GM10248 (cell line): ENCODE measurements at regions not wholly inside any gene's neighbourhood (a gene's known extent, or its start where the extent isn't known, plus 50 kb on each side); places are given as distances from the start of the nearest gene placed in this dataset.
"Not testable (repeated sequence)": the region's sequence is repeated elsewhere in the genome, so short reads cannot be mapped to it uniquely, and the experiment has no call there.

Experiments used
- CTCF ChIA-PET: fragments of 300-600 bp; sonication (Branson Sonifier 250); formaldehyde crosslinking; extraction: SDS; loops from one replicate; lab custom pipeline; 2021; ENCODE audit warnings: antibody characterized with exemption; lab: Yijun Ruan, JAX
- POLR2A ChIA-PET: fragments of 350-650 bp; sonication (Branson Sonifier 250); formaldehyde crosslinking; extraction: SDS; loops from one replicate; lab custom pipeline; 2020; ENCODE audit warnings: antibody characterized with exemption; lab: Yijun Ruan, JAX
- DNase-seq: peaks from one replicate; pipeline ENCODE4 v3.0.0; 2012; ENCODE audit errors: extremely low spot score
- CTCF ChIP-seq: IDR thresholded peaks from 2 replicates; pipeline ENCODE4 v1.5.1; 2012; ENCODE audit warnings: mild to moderate bottlenecking, low read depth; ENCODE audit errors: extremely low read depth, missing control alignments, control extremely low read depth

DNA sequence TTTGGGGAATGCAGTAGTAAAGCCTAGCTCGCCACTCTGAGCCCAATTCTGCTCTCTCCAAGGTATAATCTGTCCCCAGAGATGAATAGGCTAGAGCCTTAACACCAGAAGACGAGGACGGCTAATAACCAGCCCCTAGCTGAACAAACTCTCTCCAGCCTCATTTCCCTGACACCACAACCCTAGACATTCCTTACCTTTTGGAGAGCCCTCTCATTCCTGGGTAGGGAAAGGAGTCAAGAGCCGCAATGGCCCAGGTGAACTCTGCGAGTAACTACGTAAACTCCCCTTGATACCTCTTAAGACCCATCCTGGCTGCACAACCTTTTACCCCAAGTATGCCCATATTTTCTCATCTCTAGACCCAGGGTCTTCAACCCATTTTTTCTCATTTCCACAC is 722.9 kb downstream of the BCL11A start:
- no peak for TF ChIP-seq CTCF
- no peak for DNase-seq
- ChIA-PET POLR2A (no interaction called here), CTCF (interaction anchor here (1.3 kb wide), 1 partner anchor 22 kb away, joined by 3 read pairs; no protein-coding TSS in a partner anchor)

GRCh38 chr2:59827677-59828076 is 725.8 kb downstream of the BCL11A start:
- TF ChIP-seq CTCF, result no peak
- DNase-seq, result no peak
- CTCF ChIA-PET, result no interaction called here
- POLR2A ChIA-PET, result no interaction called here

DNA sequence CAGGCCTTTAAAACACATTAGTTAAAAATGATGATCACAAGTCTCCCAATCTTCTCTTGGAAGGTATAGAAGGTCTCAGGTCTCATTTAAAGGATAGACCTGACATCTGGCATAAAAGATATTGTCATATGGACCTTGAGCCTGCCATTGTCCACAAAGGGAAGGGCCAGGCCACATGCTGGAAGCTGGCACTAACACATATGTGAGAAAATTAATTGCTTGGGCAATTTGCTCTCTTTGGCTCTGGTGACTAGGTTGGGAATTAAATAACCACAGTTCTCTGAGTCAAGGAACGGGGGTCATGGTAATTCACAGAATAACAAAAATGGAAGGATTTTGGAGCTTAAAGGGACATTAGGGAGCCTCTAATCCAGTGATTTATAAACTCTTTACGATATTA is 727.3 kb downstream of the BCL11A start:
- POLR2A ChIA-PET, result no interaction called here

DNA sequence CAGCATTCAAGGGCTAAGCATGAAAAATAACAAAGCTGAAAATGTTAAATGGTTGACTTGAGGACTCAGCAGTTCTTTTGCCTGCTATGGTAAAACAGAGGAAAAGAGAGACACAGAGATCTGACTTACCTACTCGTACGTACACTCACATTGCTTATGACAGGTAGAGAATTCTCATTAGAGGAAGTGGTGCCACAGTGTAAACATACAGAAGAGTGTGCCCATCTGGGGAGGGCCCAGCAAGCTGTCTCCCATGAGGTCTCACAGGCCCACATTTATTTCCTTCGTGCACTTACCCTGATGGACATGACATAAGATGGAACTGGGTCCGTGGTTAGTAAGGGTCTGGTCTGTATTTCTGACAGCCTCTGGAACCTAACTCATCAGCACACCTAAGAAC is 729.1 kb downstream of the BCL11A start:
- POLR2A ChIA-PET, result no interaction called here
- no peak for DNase-seq
- CTCF ChIA-PET, result interaction anchor here (1.0 to 1.1 kb wide), 2 partner anchors 21 to 40 kb away, joined by 3 read pairs; no protein-coding TSS in a partner anchor
- TF ChIP-seq CTCF, result no peak

More for the DNA sequence above, 727.3 kb downstream of the BCL11A start:
- TF ChIP-seq CTCF, result no peak
- CTCF ChIA-PET, result no interaction called here
- DNase-seq, result no peak

DNA sequence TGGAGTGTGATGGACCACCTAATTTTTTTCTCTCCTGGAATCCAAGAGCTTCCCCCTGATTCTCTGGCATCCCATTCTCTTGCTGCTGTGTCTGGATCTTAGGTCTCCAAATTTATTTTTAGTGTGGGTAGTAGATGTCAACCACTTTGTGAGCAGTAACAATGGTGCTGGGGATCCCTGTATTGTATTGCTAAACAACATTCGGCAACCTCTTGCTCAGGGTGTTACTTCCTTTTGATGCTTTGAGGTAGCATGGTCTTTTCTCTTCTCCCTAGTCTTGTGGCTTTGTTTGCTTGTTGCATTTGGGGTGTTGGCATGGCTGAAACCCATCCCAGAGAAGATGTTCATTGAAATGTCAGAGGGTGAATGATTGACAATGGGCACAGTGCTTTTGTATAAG is 737.4 kb downstream of the BCL11A start:
- TF ChIP-seq CTCF, result no peak
- ChIA-PET CTCF (interaction anchor here (1.5 kb wide), 1 partner anchor 308 kb away, joined by 3 read pairs; no protein-coding TSS in a partner anchor), POLR2A (no interaction called here)
- no peak for DNase-seq

GRCh38 chr2:59810283-59810682 is 743.2 kb downstream of the BCL11A start:
- POLR2A ChIA-PET, DNase-seq: not testable (repeated sequence)
- CTCF ChIA-PET, result interaction anchor here (1.1 kb wide), 1 partner anchor 14 kb away, joined by 3 read pairs; no protein-coding TSS in a partner anchor

DNA sequence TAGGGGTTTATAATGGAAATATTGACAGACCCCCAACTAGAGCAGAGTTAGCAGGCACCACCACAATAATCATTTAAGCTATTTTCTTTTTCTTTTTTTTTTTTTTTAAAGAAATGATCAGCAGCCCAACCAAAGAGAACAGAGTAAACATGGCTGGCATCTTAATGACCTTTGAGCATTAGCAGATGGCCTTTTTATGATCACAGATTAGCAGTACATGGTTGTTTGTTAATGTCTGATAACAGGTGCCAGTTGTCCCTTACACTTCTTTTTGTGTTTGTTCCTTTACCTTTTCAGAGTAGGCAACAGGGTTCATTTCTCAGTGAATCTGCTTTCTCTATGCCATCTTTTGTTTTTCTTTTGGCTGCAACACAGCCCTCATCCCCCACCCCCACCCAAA is 747.0 kb downstream of the BCL11A start:
- DNase-seq, result no peak
- CTCF ChIA-PET, result interaction anchor here (1.4 kb wide), 1 partner anchor 15 kb away, joined by 3 read pairs; no protein-coding TSS in a partner anchor
- TF ChIP-seq CTCF, result no peak
- POLR2A ChIA-PET, result no interaction called here
